NAMALWA (cell line): ENCODE measurements at regions not wholly inside any gene's neighbourhood (a gene's known extent, or its start where the extent isn't known, plus 50 kb on each side); places are given as distances from the start of the nearest gene placed in this dataset.
"Not testable (repeated sequence)": the region's sequence is repeated elsewhere in the genome, so short reads cannot be mapped to it uniquely, and the experiment has no call there.

ENCODE experiments used
- DNase-seq: peaks from one replicate; pipeline ENCODE4 v3.0.0-alpha.2; 2015; ENCODE audit warnings: low spot score

- DNase-seq, result not testable (repeated sequence)
Measured at GRCh38 chr1:209173796-209174195, 409.7 kb upstream of the CAMK1G start.

GRCh38 chr1:209176866-209177430, 406.6 kb upstream of the CAMK1G start:
- no peak for DNase-seq

GRCh38 chr1:209183195-209183594, 400.3 kb upstream of the CAMK1G start:
- no peak for DNase-seq

GRCh38 chr1:209187589-209187988, 395.9 kb upstream of the CAMK1G start:
- no peak for DNase-seq

GRCh38 chr1:209190591-209191261, 392.8 kb upstream of the CAMK1G start:
- peak; percentile 64 for DNase-seq

- no peak for DNase-seq
Measured at GRCh38 chr1:209191262-209191634, 392.3 kb upstream of the CAMK1G start.

- no peak for DNase-seq
Measured at GRCh38 chr1:209196140-209196539, 387.4 kb upstream of the CAMK1G start.

GRCh38 chr1:209198961-209199750, 384.4 kb upstream of the CAMK1G start:
- DNase-seq, result no peak

- DNase-seq, result no peak
Measured at GRCh38 chr1:209199822-209200221, 383.7 kb upstream of the CAMK1G start.

GRCh38 chr1:209202321-209202720, 381.2 kb upstream of the CAMK1G start:
- DNase-seq, result not testable (repeated sequence)

GRCh38 chr1:209202830-209203532, 380.5 kb upstream of the CAMK1G start:
- peak; percentile 56 for DNase-seq

GRCh38 chr1:209203533-209203895, 380.0 kb upstream of the CAMK1G start:
- DNase-seq, result no peak

GRCh38 chr1:209205039-209205438, 378.5 kb upstream of the CAMK1G start:
- no peak for DNase-seq

- DNase-seq, result no peak
Measured at GRCh38 chr1:209207126-209207700, 376.3 kb upstream of the CAMK1G start.

GRCh38 chr1:209207701-209208286, 375.7 kb upstream of the CAMK1G start:
- no peak for DNase-seq

- no peak for DNase-seq
Measured at GRCh38 chr1:209208648-209209047, 374.9 kb upstream of the CAMK1G start.

GRCh38 chr1:209213989-209214388, 369.5 kb upstream of the CAMK1G start:
- DNase-seq, result no peak

GRCh38 chr1:209215826-209216225, 367.7 kb upstream of the CAMK1G start:
- DNase-seq, result no peak

- no peak for DNase-seq
Measured at GRCh38 chr1:209218113-209218512, 365.4 kb upstream of the CAMK1G start.

- DNase-seq, result no peak
Measured at GRCh38 chr1:209218981-209219380, 364.5 kb upstream of the CAMK1G start.

- DNase-seq, result no peak
Measured at GRCh38 chr1:209219791-209220524, 363.6 kb upstream of the CAMK1G start.
